ENCODE measurements at regions not wholly inside any gene's neighbourhood (a gene's known extent, or its start where the extent isn't known, plus 50 kb on each side); places are given as distances from the start of the nearest gene placed in this dataset.
"Not testable (repeated sequence)": the region's sequence is repeated elsewhere in the genome, so short reads cannot be mapped to it uniquely, and the experiment has no call there.

DNA sequence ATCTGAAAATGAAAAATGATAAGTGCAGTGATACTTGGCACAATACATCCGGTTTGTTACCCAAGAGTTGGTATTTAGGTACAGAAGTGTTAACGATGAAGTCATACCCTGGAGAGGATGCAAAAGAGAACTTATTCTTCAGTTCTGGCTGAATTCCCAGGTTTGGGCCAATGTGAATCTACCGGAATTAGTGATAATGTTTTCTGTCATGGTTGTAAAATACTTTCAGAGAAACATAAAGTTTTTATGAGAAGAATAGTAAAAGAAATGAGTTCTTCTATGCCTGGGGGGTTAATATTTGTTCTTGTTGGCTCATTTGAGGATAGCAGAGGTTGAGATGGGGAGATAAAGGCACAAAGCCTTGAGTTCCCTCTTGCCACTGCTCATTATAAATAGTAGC is 509.9 kb upstream of the POU3F2 start:
- DNase-seq (ENCODE audit: low spot score), result no peak

DNA sequence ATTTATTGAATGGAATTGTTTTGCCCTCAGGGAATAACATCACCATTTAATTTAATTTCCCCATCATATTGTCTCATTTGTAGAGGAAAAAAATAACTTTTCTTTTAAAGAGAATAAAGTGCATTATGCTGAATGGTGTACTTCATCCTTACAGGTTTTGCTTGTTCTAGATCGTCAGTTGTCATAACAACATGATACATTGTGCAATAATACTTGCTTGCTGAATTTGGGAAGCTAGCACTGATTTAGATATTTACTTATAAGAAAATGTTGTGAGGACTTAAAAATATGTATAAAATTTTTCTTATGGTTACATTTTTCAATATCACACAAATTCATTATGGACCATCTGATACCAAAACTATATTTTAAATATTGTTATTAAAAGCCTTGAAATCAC is 509.0 kb upstream of the POU3F2 start:
- no peak for DNase-seq (ENCODE audit: low spot score)

DNA sequence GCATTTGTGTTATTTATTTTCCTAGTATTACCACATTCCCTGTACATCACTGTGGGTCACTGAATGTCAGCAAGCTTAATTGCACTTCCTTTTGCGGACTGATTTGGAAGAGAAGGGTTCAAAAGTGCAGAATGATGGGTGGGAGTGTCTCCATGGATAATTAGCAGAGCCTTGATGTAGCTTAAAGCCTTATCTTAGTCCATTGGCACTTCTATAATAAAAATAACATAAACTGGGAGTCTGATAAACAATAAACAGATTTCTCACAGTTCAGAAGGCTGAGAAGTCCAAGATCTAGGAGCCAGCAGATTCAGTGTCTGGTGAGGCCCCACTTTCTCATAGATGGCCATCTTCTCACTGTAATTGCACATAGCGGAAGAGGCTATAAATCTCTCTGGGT is 501.1 kb upstream of the POU3F2 start:
- no peak for DNase-seq (ENCODE audit: low spot score)

- DNase-seq (ENCODE audit: low spot score), result no peak
Measured at GRCh38 chr6:98335594-98335993, 498.8 kb upstream of the POU3F2 start.

DNA sequence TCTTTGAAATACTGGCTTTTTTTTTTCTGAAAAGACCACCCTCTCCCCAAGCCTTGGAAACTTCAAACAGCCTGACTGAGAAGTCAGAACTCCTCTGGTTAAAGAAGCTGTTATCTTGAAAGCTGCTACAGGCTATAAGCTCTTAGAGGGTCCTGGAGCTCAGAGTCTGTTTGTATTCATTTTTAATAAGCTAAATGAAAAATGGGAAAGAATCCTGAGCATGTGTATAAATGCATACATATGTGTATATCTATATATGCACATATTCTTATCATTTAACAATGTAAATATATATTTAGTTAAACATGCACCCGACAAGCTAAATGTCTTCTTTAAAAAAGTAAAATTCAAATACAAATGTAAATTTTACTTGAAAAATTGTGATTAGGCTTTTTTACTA is 494.9 kb upstream of the POU3F2 start:
- DNase-seq (ENCODE audit: low spot score), result no peak

DNA sequence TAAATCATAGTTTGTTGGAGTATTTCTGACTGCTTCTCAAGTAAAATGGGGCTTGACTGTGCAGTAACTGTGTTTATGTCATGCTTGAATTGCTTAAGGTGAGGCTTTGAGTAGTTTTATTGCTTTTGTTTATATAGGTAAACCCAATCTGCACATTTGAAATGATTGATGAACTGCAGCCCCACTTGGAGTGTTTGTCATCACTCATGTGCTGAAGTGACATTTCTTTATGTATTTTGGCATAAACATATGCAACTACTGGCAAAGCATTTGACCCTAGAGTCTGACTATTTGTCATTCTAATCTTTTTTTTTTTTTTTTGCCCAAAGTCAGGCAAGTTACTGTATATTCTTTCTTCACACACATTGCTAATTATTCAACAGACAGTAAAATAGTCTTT is 491.4 kb upstream of the POU3F2 start:
- DNase-seq (ENCODE audit: low spot score), result no peak

DNA sequence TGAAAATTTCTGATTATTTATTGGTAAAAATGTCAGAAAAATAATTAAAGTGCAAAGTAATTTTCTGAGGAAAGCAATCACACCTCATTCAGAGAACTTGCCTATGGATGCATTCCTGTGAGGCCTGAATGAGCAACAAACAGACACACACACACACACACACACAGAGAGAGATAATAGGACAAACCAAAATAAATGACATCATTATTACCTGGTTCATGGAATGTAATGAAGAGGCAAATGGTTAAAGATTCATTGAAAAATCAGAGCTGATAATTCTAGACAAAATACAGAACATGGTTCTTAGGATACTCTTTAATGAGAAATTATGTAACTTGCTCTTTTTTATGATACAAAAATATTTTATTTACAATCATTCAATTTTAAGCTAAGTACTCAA is 490.6 kb upstream of the POU3F2 start:
- no peak for DNase-seq (ENCODE audit: low spot score)

- DNase-seq (ENCODE audit: low spot score), result no peak
Measured at GRCh38 chr6:98352348-98352747, 482.0 kb upstream of the POU3F2 start.

- DNase-seq (ENCODE audit: low spot score), result no peak
Measured at GRCh38 chr6:98358173-98358572, 476.2 kb upstream of the POU3F2 start.

GRCh38 chr6:98366371-98366770 is 468.0 kb upstream of the POU3F2 start:
- no peak for DNase-seq (ENCODE audit: low spot score)

DNA sequence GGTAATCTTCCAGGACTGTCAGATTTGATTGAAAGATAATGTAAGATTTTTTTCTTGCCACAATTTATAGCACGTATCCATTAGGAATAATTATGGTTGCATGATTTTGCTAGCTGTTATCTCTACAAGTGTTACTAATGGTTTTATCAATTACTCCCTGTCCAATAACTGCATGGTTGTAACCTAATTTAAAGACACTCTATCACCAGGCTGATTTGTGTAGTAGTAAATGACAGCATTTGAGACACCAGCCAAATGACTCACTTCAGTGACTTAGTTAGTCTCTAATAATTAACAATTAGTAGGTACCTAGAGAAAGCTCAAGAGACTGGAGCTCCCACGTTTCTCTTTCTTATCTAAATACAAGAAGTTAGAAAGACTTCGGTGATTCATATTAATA is 453.8 kb upstream of the POU3F2 start:
- DNase-seq (ENCODE audit: low spot score), result no peak

- DNase-seq (ENCODE audit: low spot score), result no peak
Measured at GRCh38 chr6:98382246-98382645, 452.1 kb upstream of the POU3F2 start.

DNA sequence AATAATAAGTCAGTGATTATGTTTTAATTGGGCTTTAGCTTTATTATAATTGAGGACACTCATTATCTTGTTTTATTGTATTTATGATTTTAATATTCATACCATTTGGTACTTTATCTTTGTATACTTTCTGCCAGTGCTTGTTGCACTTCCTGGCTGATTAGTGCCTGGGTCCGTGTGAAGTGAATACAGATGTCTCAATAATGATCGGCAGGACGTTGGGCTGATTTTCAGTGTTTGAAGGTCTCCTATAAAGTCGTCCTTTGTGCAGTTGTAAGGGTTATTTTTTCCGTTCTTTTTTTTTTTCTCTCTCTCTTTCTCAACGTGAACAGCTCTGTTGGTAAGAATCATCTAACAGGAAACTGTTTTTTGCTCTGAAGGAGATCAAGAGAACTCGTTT is 450.0 kb upstream of the POU3F2 start:
- no peak for DNase-seq (ENCODE audit: low spot score)

GRCh38 chr6:98384801-98385200 is 449.6 kb upstream of the POU3F2 start:
- DNase-seq (ENCODE audit: low spot score), result no peak

GRCh38 chr6:98395610-98396166 is 438.7 kb upstream of the POU3F2 start:
- DNase-seq (ENCODE audit: low spot score), result no peak

- no peak for DNase-seq (ENCODE audit: low spot score)
Measured at GRCh38 chr6:98416027-98416426, 418.3 kb upstream of the POU3F2 start.

DNA sequence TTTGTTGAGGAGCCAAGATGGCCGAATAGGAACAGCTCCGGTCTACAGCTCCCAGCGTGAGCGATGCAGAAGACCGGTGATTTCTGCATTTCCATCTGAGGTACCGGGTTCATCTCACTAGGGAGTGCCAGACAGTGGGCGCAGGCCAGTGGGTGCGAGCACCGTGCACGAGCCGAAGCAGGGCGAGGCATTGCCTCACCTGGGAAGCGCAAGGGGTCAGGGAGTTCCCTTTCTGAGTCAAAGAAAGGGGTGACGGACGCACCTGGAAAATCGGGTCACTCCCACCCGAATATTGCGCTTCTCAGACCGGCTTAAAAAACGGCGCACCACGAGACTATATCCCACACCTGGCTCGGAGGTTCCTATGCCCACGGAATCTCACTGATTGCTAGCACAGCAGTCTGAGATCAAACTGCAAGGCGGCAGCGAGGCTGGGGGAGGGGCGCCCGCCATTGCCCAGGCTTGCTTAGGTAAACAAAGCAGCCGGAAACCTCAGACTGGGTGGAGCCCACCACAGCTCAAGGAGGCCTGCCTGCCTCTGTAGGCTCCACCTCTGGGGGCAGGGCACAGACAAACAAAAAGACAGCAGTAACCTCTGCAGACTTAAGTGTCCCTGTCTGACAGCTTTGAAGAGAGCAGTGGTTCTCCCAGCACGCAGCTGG is 417.7 kb upstream of the POU3F2 start:
- DNase-seq (ENCODE audit: low spot score), result not testable (repeated sequence)

- no peak for DNase-seq (ENCODE audit: low spot score)
Measured at GRCh38 chr6:98433325-98434056, 400.9 kb upstream of the POU3F2 start.

- no peak for DNase-seq (ENCODE audit: low spot score)
Measured at GRCh38 chr6:98443633-98444032, 390.7 kb upstream of the POU3F2 start.

- no peak for DNase-seq (ENCODE audit: low spot score)
Measured at GRCh38 chr6:98452685-98453084, 381.7 kb upstream of the POU3F2 start.

GRCh38 chr6:98454809-98455322 is 379.5 kb upstream of the POU3F2 start:
- no peak for DNase-seq (ENCODE audit: low spot score)

- DNase-seq (ENCODE audit: low spot score), result no peak
Measured at GRCh38 chr6:98458708-98459107, 375.7 kb upstream of the POU3F2 start.

Data from CD4-positive, alpha-beta T cell treated with Interleukin-15 for 4 hours (primary cell).